ENCODE measurements at regions not wholly inside any gene's neighbourhood (a gene's known extent, or its start where the extent isn't known, plus 50 kb on each side); places are given as distances from the start of the nearest gene placed in this dataset.

DNA sequence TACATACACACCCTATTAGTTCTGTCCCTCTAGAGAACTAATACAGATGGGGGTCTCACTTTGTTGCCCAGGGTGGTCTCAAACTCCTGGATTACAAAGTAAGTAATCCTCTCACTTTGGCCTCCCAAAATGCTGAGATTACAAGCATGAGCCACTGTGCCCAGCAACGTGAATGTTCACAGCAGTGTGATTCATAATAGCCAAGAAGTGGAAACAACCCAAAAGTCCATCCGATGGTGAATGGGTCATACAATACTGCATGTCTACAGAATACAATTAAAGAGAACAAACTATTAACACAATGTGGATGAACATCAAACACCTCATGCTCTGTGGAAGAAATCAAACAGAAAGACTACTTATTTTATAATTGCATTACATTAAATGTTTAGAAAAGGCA is 57.3 kb upstream of the SYNE2 start:
- ATAC-seq, result no peak

DNA sequence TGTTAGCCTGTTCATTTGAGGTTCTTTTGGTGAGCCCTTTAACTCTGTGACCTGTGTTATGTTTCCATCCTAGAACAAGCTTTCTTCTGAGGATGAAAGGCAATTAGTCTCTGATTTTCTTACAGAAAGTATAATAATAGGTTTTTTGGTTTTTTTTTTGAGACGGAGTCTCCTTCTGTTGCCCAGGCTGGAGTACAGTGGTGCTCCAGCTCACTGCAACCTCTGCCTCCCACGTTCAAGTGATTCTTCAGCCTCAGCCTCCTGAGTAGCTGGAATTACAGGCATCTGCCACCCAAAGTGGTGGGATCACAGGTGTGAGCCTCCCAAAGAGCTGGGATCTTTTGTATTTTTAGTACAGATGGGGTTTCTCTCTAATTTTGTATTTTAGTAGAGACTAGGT is 52.7 kb upstream of the SYNE2 start:
- no peak for TF ChIP-seq DDX20 (tag; IDR thresholded peaks at IDR 0.05; ENCODE audit: low read depth)
- TF ChIP-seq HNRNPH1 (optimal IDR thresholded peaks at IDR 0.05; ENCODE audit: low read depth, low read length), result no peak
- TF ChIP-seq, protein P1, sequence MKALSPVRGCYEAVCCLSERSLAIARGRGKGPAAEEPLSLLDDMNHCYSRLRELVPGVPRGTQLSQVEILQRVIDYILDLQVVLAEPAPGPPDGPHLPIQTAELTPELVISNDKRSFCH (CRISPR knock-in tag; IDR thresholded peaks at IDR 0.05), result no peak
- TF ChIP-seq, protein P1 (tag; IDR thresholded peaks at IDR 0.05), result no peak
- Histone ChIP-seq H3K36me3 (ENCODE audit: control insufficient read depth, insufficient read depth, low read length) (no peaks in the 10 kb centered on the region), H3K9me1 (ENCODE audit: control insufficient read depth, insufficient read depth, low read length) (no peaks in the 10 kb centered on the region), H3K4me2 (ENCODE audit: insufficient read depth, low read length) (no peak overlapping the region), H3K27me3 (ENCODE audit: control insufficient read depth in 2 of 2, insufficient read depth in 2 of 2, low read length in 2 of 2) (no peaks in the 10 kb centered on the region), H3K79me2 (ENCODE audit: control insufficient read depth, insufficient read depth, low read length) (no peaks in the 10 kb centered on the region), H3K9ac (ENCODE audit: insufficient read depth in 1 of 2, low read depth in 2 of 2, low read length in 2 of 2) (no peak overlapping the region), H4K20me1 (replicated peaks; ENCODE audit: control insufficient read depth, insufficient read depth, low read length) (no peaks in the 10 kb centered on the region), H3K27ac (ENCODE audit: extremely low read depth, low read depth, low read length) (no peak overlapping the region), H3K4me1 (replicated peaks in 1 of 2; ENCODE audit: control insufficient read depth in 2 of 2, insufficient read depth in 2 of 2, low read length in 2 of 2) (no peaks in the 10 kb centered on the region; a peak in 1 of 5 replicates), H3K9me3 (replicated peaks; ENCODE audit: control insufficient read depth, insufficient read depth, low read depth, low read length) (no peaks in the 10 kb centered on the region), H3K4me3 (no peak overlapping the region), H2AFZ (ENCODE audit: low read depth, low read length) (no peak overlapping the region)
- ChIA-PET POLR2A (no interaction called here), CTCF (ENCODE audit: low intra/inter-chr PET ratio) (interaction anchor here (0.6 to 1.0 kb wide), 3 partner anchors 341 to 503 kb away, joined by 3 to 4 read pairs (median 3); no protein-coding TSS in a partner anchor)
- no TSS peak for BruUV-seq (replicated peaks)
- no peak for FAIRE-seq
- ATAC-seq, result no peak
- intact Hi-C loops (cut with micrococcal nuclease) (no loop called here), in situ Hi-C loops (cut with MboI) (no loop called here)
- no peak for DNase-seq (ENCODE audit: extremely low read depth in 1 of 4, low spot score in 3 of 4)
- WGBS (ENCODE audit: insufficient coverage, low coverage, missing lambda C conversion rate), result 10% methylated on average over 2 of the region's 2 CpGs

More for the DNA sequence above, 57.3 kb upstream of the SYNE2 start:
- BruUV-seq (replicated peaks), result no TSS peak
- in situ Hi-C loops (cut with MboI), result loop anchor here (10.0 kb wide), 1 partner anchor 509 kb away; no protein-coding TSS in a partner anchor
- TF ChIP-seq IFI16 (CRISPR knock-in tag; IDR thresholded peaks at IDR 0.05) (no peak), ETV1 (tag; conservative IDR thresholded peaks at IDR 0.05; ENCODE audit: low read depth) (no peak), NR3C1 (CRISPR knock-in tag; IDR thresholded peaks at IDR 0.05) (no peak)
- TF ChIP-seq, protein P2, sequence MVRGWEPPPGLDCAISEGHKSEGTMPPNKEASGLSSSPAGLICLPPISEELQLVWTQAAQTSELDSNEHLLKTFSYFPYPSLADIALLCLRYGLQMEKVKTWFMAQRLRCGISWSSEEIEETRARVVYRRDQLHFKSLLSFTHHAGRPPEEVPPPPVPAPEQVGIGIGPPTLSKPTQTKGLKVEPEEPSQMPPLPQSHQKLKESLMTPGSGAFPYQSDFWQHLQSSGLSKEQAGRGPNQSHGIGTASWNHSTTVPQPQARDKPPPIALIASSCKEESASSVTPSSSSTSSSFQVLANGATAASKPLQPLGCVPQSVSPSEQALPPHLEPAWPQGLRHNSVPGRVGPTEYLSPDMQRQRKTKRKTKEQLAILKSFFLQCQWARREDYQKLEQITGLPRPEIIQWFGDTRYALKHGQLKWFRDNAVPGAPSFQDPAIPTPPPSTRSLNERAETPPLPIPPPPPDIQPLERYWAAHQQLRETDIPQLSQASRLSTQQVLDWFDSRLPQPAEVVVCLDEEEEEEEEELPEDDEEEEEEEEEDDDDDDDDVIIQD (CRISPR knock-in tag; IDR thresholded peaks at IDR 0.05), result no peak
- Histone ChIP-seq H3K27ac (ENCODE audit: extremely low read depth, low read depth, low read length) (no peak overlapping the region), H3K4me2 (ENCODE audit: insufficient read depth, low read length) (no peak overlapping the region), H3K9ac (ENCODE audit: insufficient read depth in 1 of 2, low read depth in 2 of 2, low read length in 2 of 2) (no peak overlapping the region), H3K36me3 (ENCODE audit: control insufficient read depth, insufficient read depth, low read length) (no peaks in the 10 kb centered on the region), H3K4me1 (replicated peaks in 1 of 2; ENCODE audit: control insufficient read depth in 2 of 2, insufficient read depth in 2 of 2, low read length in 2 of 2) (no peaks in the 10 kb centered on the region), H3K27me3 (ENCODE audit: control insufficient read depth in 2 of 2, insufficient read depth in 2 of 2, low read length in 2 of 2) (no peaks in the 10 kb centered on the region), H2AFZ (ENCODE audit: low read depth, low read length) (no peak overlapping the region), H3K9me1 (ENCODE audit: control insufficient read depth, insufficient read depth, low read length) (no peaks in the 10 kb centered on the region), H4K20me1 (replicated peaks; ENCODE audit: control insufficient read depth, insufficient read depth, low read length) (no peaks in the 10 kb centered on the region), H3K79me2 (ENCODE audit: control insufficient read depth, insufficient read depth, low read length) (no peaks in the 10 kb centered on the region), H3K9me3 (replicated peaks; ENCODE audit: control insufficient read depth, insufficient read depth, low read depth, low read length) (no peaks in the 10 kb centered on the region), H3K4me3 (no peak overlapping the region)
- 0% methylated on average over 2 of the region's 2 CpGs for WGBS (ENCODE audit: insufficient coverage, low coverage, missing lambda C conversion rate)
- DNase-seq (ENCODE audit: extremely low read depth in 1 of 4, low spot score in 3 of 4), result no peak
- no peak for FAIRE-seq
- CTCF ChIA-PET (ENCODE audit: low intra/inter-chr PET ratio), result no interaction called here
- POLR2A ChIA-PET, result no interaction called here
- intact Hi-C loops (cut with micrococcal nuclease), result loop anchor here (5.0 kb wide), 1 partner anchor 497 kb away; the partner anchor contains the start of gene ESR2

All from K562 (cell line).